ENCODE measurements at regions not wholly inside any gene's neighbourhood (a gene's known extent, or its start where the extent isn't known, plus 50 kb on each side); places are given as distances from the start of the nearest gene placed in this dataset.

GRCh38 chr2:220552790-220553535 lies 925.5 kb downstream of the SLC4A3 start:
- no peak for TF ChIP-seq CTCF (IDR thresholded peaks at IDR 0.05)
- TF ChIP-seq POLR2A (IDR thresholded peaks at IDR 0.05): no peak
